Brain microvascular endothelial cell (primary cell): ENCODE measurements at regions not wholly inside any gene's neighbourhood (a gene's known extent, or its start where the extent isn't known, plus 50 kb on each side); places are given as distances from the start of the nearest gene placed in this dataset.
"Not testable (repeated sequence)": the region's sequence is repeated elsewhere in the genome, so short reads cannot be mapped to it uniquely, and the experiment has no call there.

Experiments
- DNase-seq: peaks from one replicate; pipeline ENCODE4 v3.0.0-alpha.2; 2020
- H3K27ac ChIP-seq: fragments of 250-450 bp; sonication (Bioruptor Pico); 2 replicates; pipeline ENCODE4 v1.5.1; 2020; ENCODE audit warnings: mild to moderate bottlenecking, moderate library complexity
- H3K27me3 ChIP-seq: fragments of 250-450 bp; sonication (Bioruptor Pico); replicated peaks from 2 replicates; pipeline ENCODE4 v1.5.1; 2020; ENCODE audit warnings: mild to moderate bottlenecking
- H3K36me3 ChIP-seq: fragments of 250-450 bp; sonication (Bioruptor Pico); replicated peaks from 2 replicates; pipeline ENCODE4 v1.5.1; 2020; ENCODE audit warnings: mild to moderate bottlenecking
- H3K4me3 ChIP-seq: 2 replicates; pipeline ENCODE4 v1.5.1; 2011; ENCODE audit warnings: low read depth, mild to moderate bottlenecking, control low read depth, low read length, moderate library complexity
- in situ Hi-C: cut with HindIII; loops from 2 replicates; pipeline ENCODE4 v1.10.0; 2017; ENCODE audit warnings: low sequenced_read_pairs, low pct_ligation_motif_present
- TF ChIP-seq, protein P1 (sequence below): IDR thresholded peaks from 2 replicates; pipeline ENCODE4 v1.5.1; 2011; ENCODE audit warnings: low read depth, mild to moderate bottlenecking, moderate library complexity, low read length, control low read depth, inconsistent platforms; ENCODE audit errors: missing control alignments

GRCh38 chr12:47366157-47366556 is 286.4 kb upstream of the AMIGO2 start:
- Histone ChIP-seq H3K36me3 (no peaks in the 10 kb centered on the region), H3K4me3 (no peak overlapping the region), H3K27ac (no peak overlapping the region), H3K27me3 (no peaks in the 10 kb centered on the region)
- TF ChIP-seq, protein P1, sequence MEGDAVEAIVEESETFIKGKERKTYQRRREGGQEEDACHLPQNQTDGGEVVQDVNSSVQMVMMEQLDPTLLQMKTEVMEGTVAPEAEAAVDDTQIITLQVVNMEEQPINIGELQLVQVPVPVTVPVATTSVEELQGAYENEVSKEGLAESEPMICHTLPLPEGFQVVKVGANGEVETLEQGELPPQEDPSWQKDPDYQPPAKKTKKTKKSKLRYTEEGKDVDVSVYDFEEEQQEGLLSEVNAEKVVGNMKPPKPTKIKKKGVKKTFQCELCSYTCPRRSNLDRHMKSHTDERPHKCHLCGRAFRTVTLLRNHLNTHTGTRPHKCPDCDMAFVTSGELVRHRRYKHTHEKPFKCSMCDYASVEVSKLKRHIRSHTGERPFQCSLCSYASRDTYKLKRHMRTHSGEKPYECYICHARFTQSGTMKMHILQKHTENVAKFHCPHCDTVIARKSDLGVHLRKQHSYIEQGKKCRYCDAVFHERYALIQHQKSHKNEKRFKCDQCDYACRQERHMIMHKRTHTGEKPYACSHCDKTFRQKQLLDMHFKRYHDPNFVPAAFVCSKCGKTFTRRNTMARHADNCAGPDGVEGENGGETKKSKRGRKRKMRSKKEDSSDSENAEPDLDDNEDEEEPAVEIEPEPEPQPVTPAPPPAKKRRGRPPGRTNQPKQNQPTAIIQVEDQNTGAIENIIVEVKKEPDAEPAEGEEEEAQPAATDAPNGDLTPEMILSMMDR = no peak
- no peak for DNase-seq
- in situ Hi-C loops = no loop called here

- H3K4me3 ChIP-seq, H3K27me3 ChIP-seq, DNase-seq, H3K27ac ChIP-seq, H3K36me3 ChIP-seq, in situ Hi-C loops: not testable (repeated sequence)
These were observed 285.8 kb upstream of the AMIGO2 start for GRCh38 chr12:47365443-47366076.

- H3K27me3 ChIP-seq = no peaks in the 10 kb centered on the region
- no peak for DNase-seq
- TF ChIP-seq, protein P1 = no peak
- H3K36me3 ChIP-seq = no peaks in the 10 kb centered on the region
- in situ Hi-C loops = no loop called here
- H3K27ac ChIP-seq = no peak overlapping the region
- no peak overlapping the region for H3K4me3 ChIP-seq
These were observed 284.5 kb upstream of the AMIGO2 start for GRCh38 chr12:47364261-47364660.

GRCh38 chr12:47362126-47362705 is 282.5 kb upstream of the AMIGO2 start:
- H3K36me3 ChIP-seq = no peaks in the 10 kb centered on the region
- no peak overlapping the region for H3K27ac ChIP-seq
- in situ Hi-C loops = no loop called here
- DNase-seq = no peak
- H3K4me3 ChIP-seq = no peak overlapping the region
- H3K27me3 ChIP-seq = no peaks in the 10 kb centered on the region
- TF ChIP-seq, protein P1 = no peak

GRCh38 chr12:47361389-47362021 is 281.7 kb upstream of the AMIGO2 start:
- H3K27ac ChIP-seq = no peak overlapping the region
- H3K27me3 ChIP-seq = no peaks in the 10 kb centered on the region
- H3K4me3 ChIP-seq = no peak overlapping the region
- no peaks in the 10 kb centered on the region for H3K36me3 ChIP-seq
- DNase-seq = no peak
- in situ Hi-C loops = no loop called here
- TF ChIP-seq, protein P1 = no peak

GRCh38 chr12:47360771-47361388 is 281.1 kb upstream of the AMIGO2 start:
- DNase-seq = no peak
- TF ChIP-seq, protein P1 = no peak
- Histone ChIP-seq H3K4me3 (no peak overlapping the region), H3K27me3 (no peaks in the 10 kb centered on the region), H3K27ac (no peak overlapping the region), H3K36me3 (no peaks in the 10 kb centered on the region)
- in situ Hi-C loops = no loop called here
